ENCODE measurements at regions not wholly inside any gene's neighbourhood (a gene's known extent, or its start where the extent isn't known, plus 50 kb on each side); places are given as distances from the start of the nearest gene placed in this dataset.

DNA sequence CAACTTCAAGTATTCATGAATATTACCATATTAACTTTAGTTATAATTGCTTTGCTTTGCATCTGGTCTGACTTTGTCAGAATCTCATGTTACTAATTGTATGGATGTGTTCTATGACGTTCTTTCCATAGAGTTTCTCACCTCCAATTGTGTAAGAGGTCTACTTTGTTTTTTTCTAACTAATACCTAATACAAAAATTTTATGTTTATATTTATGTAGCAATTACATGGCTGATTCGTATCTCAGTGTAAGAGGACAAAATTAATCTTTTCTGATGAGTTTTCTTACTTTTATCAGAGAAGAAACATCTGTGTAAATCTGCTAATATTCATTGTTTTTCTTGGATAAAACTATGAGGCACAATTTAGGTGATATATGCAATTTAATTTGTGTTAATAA is 224.8 kb upstream of the B3GALT2 start:
- no peak for TF ChIP-seq CTCF (IDR thresholded peaks at IDR 0.05; ENCODE audit: poor library complexity)
- no peak for TF ChIP-seq EZH2phosphoT487 (IDR thresholded peaks at IDR 0.05; ENCODE audit: low read depth, severe bottlenecking, unreplicated experiment)
